Muscle layer of duodenum (tissue), 2 donors: ENCODE measurements at regions not wholly inside any gene's neighbourhood (a gene's known extent, or its start where the extent isn't known, plus 50 kb on each side); places are given as distances from the start of the nearest gene placed in this dataset.
"Not testable (repeated sequence)": the region's sequence is repeated elsewhere in the genome, so short reads cannot be mapped to it uniquely, and the experiment has no call there.

Experiments used
- H3K27ac ChIP-seq: one replicate; pipeline ENCODE4 v1.7.0; 2013; ENCODE audit warnings: mild to moderate bottlenecking, low read length
- H3K27me3 ChIP-seq: one replicate; pipeline ENCODE4 v1.7.0; 2013; ENCODE audit warnings: low read depth, mild to moderate bottlenecking, control low read depth, low read length
- H3K36me3 ChIP-seq, 2 donors: one replicate each; pipeline ENCODE4 v1.7.0; 2013; ENCODE audit warnings: low read length in 2 of 2, control low read depth in 1 of 2, mild to moderate bottlenecking in 1 of 2; ENCODE audit not compliant: insufficient read depth in 2 of 2, control insufficient read depth in 1 of 2
- H3K4me1 ChIP-seq, 2 donors: one replicate each; pipeline ENCODE4 v1.7.0; 2013; ENCODE audit warnings: low read length in 2 of 2, mild to moderate bottlenecking in 2 of 2, control low read depth in 1 of 2, moderate library complexity in 1 of 2; ENCODE audit not compliant: insufficient read depth in 2 of 2, control insufficient read depth in 1 of 2
- H3K4me3 ChIP-seq, 2 donors: one replicate each; pipeline ENCODE4 v1.7.0; 2013; ENCODE audit warnings: low read length in 2 of 2, low read depth in 1 of 2, mild to moderate bottlenecking in 1 of 2
- H3K9me3 ChIP-seq, 2 donors: one replicate each; pipeline ENCODE4 v1.7.0; 2013; ENCODE audit warnings: low read length in 2 of 2, control low read depth in 1 of 2, mild to moderate bottlenecking in 1 of 2; ENCODE audit not compliant: control insufficient read depth in 1 of 2
- donor health status: healthy.

DNA sequence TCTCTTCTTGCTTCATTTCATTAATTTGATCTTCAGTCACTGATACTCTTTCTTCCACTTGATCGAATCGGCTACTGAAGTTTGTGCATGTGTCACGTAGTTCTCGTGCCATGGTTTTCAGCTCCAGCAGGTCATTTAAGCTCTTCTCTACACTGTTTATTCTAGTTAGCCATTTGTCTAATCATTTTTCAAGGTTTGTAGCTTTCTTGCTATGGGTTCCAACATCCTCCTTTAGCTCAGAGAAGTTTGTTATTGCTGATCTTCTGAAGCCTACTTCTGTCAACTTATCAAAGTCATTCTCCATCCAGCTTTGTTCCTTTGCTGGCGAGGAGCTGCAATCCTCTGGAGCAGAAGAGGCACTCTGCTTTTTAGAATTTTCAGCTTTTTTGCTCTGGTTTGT is 180.0 kb upstream of the TMEM196 start:
- not testable (repeated sequence) for H3K27me3 ChIP-seq, H3K4me3 ChIP-seq, H3K27ac ChIP-seq, H3K9me3 ChIP-seq, H3K36me3 ChIP-seq, H3K4me1 ChIP-seq

DNA sequence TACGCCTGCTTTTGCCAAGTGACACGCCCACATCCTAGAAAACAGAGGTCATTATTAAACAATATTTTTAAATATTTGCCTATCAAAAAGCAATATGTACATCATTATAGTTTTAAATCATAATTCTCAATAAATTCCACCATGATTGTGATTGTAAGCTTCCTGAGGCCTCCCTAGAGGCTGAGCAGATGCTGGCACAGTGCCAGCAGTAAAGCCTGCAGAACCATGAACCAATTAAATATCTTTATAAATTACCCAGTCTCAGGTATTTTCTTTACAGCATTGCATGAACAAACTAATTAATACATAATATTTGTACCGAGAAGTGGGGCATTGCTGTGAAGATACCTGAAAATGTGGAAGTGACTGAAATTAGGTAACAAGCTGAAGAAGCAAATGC is 174.7 kb upstream of the TMEM196 start:
- Histone ChIP-seq H3K9me3 (no peaks in the 10 kb centered on the region), H3K36me3 (no peaks in the 10 kb centered on the region), H3K27me3 (no peaks in the 10 kb centered on the region), H3K4me1 (no peaks in the 10 kb centered on the region), H3K27ac (no peak overlapping the region), H3K4me3 (no peak overlapping the region)

- Histone ChIP-seq H3K27ac (no peak overlapping the region), H3K4me1 (no peaks in the 10 kb centered on the region), H3K36me3 (no peaks in the 10 kb centered on the region), H3K4me3 (no peak overlapping the region), H3K27me3 (no peaks in the 10 kb centered on the region), H3K9me3 (no peaks in the 10 kb centered on the region)
Measured at GRCh38 chr7:19944363-19945120, 171.1 kb upstream of the TMEM196 start.

DNA sequence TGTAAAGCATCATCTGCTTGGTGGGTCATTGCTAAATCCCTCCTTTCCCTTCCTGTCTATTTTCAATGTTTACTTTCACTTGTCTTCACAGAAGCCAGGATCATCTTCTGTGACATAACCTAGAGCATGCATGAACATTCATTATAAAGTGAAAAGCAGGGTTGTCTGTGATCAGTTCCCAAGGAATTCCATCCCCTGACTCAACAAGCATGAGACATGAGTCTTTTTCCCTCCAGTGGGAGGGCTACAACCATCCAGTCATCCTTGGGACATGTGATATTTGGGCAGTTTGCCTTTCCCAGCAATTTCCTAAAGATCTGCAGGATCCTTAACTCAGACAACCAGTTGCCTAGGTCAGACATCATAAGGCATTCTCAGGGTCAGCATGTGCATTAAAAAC is 166.3 kb upstream of the TMEM196 start:
- Histone ChIP-seq H3K9me3 (peaks cover 0 to 8% of the 10 kb centered on the region in 2 donors), H3K4me1 (no peaks in the 10 kb centered on the region), H3K27me3 (no peaks in the 10 kb centered on the region), H3K36me3 (no peaks in the 10 kb centered on the region), H3K4me3 (no peak overlapping the region), H3K27ac (no peak overlapping the region)

- H3K4me3 ChIP-seq: no peak overlapping the region
- no peaks in the 10 kb centered on the region for H3K36me3 ChIP-seq
- peaks cover 0 to 10% of the 10 kb centered on the region in 2 donors for H3K9me3 ChIP-seq
- no peaks in the 10 kb centered on the region for H3K4me1 ChIP-seq
- H3K27ac ChIP-seq: no peak overlapping the region
- no peaks in the 10 kb centered on the region for H3K27me3 ChIP-seq
Measured at GRCh38 chr7:19932549-19933249, 159.3 kb upstream of the TMEM196 start.

DNA sequence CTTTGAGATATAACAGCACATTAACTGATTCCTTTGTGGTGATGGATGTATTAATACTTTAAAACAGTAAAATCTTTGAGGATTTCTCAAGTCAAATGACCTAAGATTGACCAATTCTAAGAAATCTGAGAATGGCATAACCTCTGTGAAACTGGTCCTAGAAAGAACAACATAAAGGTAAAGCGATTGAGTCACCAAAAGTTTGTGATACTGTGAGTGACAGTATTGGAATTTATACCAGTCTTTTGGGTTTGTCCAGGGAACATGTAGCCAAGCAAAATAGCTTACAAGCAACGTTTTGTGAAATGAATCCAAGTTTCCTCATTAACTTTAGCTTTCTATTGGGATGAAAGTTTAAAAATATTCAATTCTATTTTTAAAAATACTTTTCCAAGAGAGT is 157.4 kb upstream of the TMEM196 start:
- Histone ChIP-seq H3K4me1 (no peaks in the 10 kb centered on the region), H3K27ac (no peak overlapping the region), H3K4me3 (no peak overlapping the region), H3K9me3 (peaks cover 0 to 7% of the 10 kb centered on the region in 2 donors), H3K36me3 (no peaks in the 10 kb centered on the region), H3K27me3 (no peaks in the 10 kb centered on the region)

GRCh38 chr7:19930051-19930450 is 156.6 kb upstream of the TMEM196 start:
- Histone ChIP-seq H3K4me1 (no peaks in the 10 kb centered on the region), H3K27ac (no peak overlapping the region), H3K27me3 (no peaks in the 10 kb centered on the region), H3K36me3 (no peaks in the 10 kb centered on the region), H3K9me3 (peaks cover 0 to 3% of the 10 kb centered on the region in 2 donors), H3K4me3 (no peak overlapping the region)

GRCh38 chr7:19928247-19928646 is 154.8 kb upstream of the TMEM196 start:
- H3K36me3 ChIP-seq: no peaks in the 10 kb centered on the region
- no peaks in the 10 kb centered on the region for H3K27me3 ChIP-seq
- no peaks in the 10 kb centered on the region for H3K9me3 ChIP-seq
- H3K4me1 ChIP-seq: no peaks in the 10 kb centered on the region
- no peak overlapping the region for H3K4me3 ChIP-seq
- no peak overlapping the region for H3K27ac ChIP-seq

GRCh38 chr7:19920705-19921104 is 147.3 kb upstream of the TMEM196 start:
- no peaks in the 10 kb centered on the region for H3K27me3 ChIP-seq
- H3K27ac ChIP-seq: no peak overlapping the region
- H3K36me3 ChIP-seq: no peaks in the 10 kb centered on the region
- H3K4me1 ChIP-seq: peaks cover 0 to 4% of the 10 kb centered on the region in 2 donors
- H3K4me3 ChIP-seq: no peak overlapping the region
- H3K9me3 ChIP-seq: no peaks in the 10 kb centered on the region

- Histone ChIP-seq H3K9me3 (no peaks in the 10 kb centered on the region), H3K36me3 (no peaks in the 10 kb centered on the region), H3K4me3 (no peak overlapping the region), H3K4me1 (peaks cover 0 to 4% of the 10 kb centered on the region in 2 donors), H3K27ac (no peak overlapping the region), H3K27me3 (no peaks in the 10 kb centered on the region)
Measured at GRCh38 chr7:19920166-19920565, 146.7 kb upstream of the TMEM196 start.

GRCh38 chr7:19919261-19920095 is 146.1 kb upstream of the TMEM196 start:
- Histone ChIP-seq H3K9me3 (no peaks in the 10 kb centered on the region), H3K36me3 (no peaks in the 10 kb centered on the region), H3K4me1 (peaks cover 0 to 4% of the 10 kb centered on the region in 2 donors), H3K27me3 (no peaks in the 10 kb centered on the region), H3K27ac (no peak overlapping the region), H3K4me3 (no peak overlapping the region)
